HG02885 (cell line): ENCODE measurements at regions not wholly inside any gene's neighbourhood (a gene's known extent, or its start where the extent isn't known, plus 50 kb on each side); places are given as distances from the start of the nearest gene placed in this dataset.

Experiments
- ATAC-seq: cut with Tn5 transposase; IDR thresholded peaks from one replicate; pipeline ENCODE4 v1.9.1; 2021; ENCODE audit warnings: mild to moderate bottlenecking; ENCODE audit not compliant: unreplicated experiment, poor library complexity

- ATAC-seq, result no peak
Measured at GRCh38 chr6:142675517-142675916, 269.5 kb downstream of the HIVEP2 start.

- no peak for ATAC-seq
Measured at GRCh38 chr6:142676027-142676443, 268.9 kb downstream of the HIVEP2 start.

- ATAC-seq, result no peak
Measured at GRCh38 chr6:142676647-142677192, 268.3 kb downstream of the HIVEP2 start.

GRCh38 chr6:142679907-142680700, 264.9 kb downstream of the HIVEP2 start:
- no peak for ATAC-seq

- ATAC-seq, result no peak
Measured at GRCh38 chr6:142681099-142681498, 263.9 kb downstream of the HIVEP2 start.

GRCh38 chr6:142682985-142683384, 262.0 kb downstream of the HIVEP2 start:
- ATAC-seq, result no peak

- no peak for ATAC-seq
Measured at GRCh38 chr6:142683714-142684141, 261.2 kb downstream of the HIVEP2 start.

GRCh38 chr6:142684371-142684770, 260.6 kb downstream of the HIVEP2 start:
- ATAC-seq, result no peak

- ATAC-seq, result no peak
Measured at GRCh38 chr6:142685852-142686506, 259.0 kb downstream of the HIVEP2 start.

GRCh38 chr6:142686507-142686887, 258.5 kb downstream of the HIVEP2 start:
- no peak for ATAC-seq

- ATAC-seq, result peak; percentile 84
Measured at GRCh38 chr6:142692942-142693341, 252.0 kb downstream of the HIVEP2 start.

GRCh38 chr6:142693441-142693840, 251.5 kb downstream of the HIVEP2 start:
- no peak for ATAC-seq

GRCh38 chr6:142694054-142694453, 250.9 kb downstream of the HIVEP2 start:
- no peak for ATAC-seq

- no peak for ATAC-seq
Measured at GRCh38 chr6:142695016-142695415, 250.0 kb downstream of the HIVEP2 start.

GRCh38 chr6:142696123-142697000, 248.6 kb downstream of the HIVEP2 start:
- no peak for ATAC-seq

- ATAC-seq, result no peak
Measured at GRCh38 chr6:142697001-142697335, 248.0 kb downstream of the HIVEP2 start.

- no peak for ATAC-seq
Measured at GRCh38 chr6:142697922-142698321, 247.1 kb downstream of the HIVEP2 start.

GRCh38 chr6:142698751-142699150, 246.2 kb downstream of the HIVEP2 start:
- ATAC-seq, result no peak

- no peak for ATAC-seq
Measured at GRCh38 chr6:142699391-142699790, 245.6 kb downstream of the HIVEP2 start.

- peak; percentile 63 for ATAC-seq
Measured at GRCh38 chr6:142700032-142700431, 244.9 kb downstream of the HIVEP2 start.
